ENCODE measurements at regions not wholly inside any gene's neighbourhood (a gene's known extent, or its start where the extent isn't known, plus 50 kb on each side); places are given as distances from the start of the nearest gene placed in this dataset.

DNA sequence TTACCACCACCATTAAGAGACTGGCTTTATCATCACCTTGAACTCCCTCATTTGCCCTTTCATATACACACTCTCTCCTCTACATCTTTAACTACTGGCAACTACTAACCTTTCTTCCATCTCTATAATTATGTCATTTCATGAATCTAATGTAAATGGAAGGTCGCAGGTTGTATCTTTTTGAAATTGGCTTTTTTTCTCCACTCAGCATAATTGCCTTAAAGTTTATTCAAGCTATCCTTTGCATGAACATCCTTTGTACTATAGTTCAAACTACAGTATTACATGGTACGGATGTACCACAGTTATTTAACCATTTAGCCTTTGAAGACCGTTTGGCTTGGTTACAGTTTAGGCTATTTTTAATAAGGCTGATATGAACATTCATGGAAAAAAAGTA is 129.5 kb upstream of the ZNF804A start:
- TF ChIP-seq CTCF (IDR thresholded peaks at IDR 0.05; ENCODE audit: poor library complexity, severe bottlenecking) (no peak), MXI1 (conservative IDR thresholded peaks at IDR 0.05; ENCODE audit: poor library complexity, severe bottlenecking) (no peak)
